GM23338 (cell line): ENCODE measurements at regions not wholly inside any gene's neighbourhood (a gene's known extent, or its start where the extent isn't known, plus 50 kb on each side); places are given as distances from the start of the nearest gene placed in this dataset.

Experiments used
- ATAC-seq: fragments of 200-7000 bp; cut with Tn5 transposase; 3 replicates; pipeline ENCODE4 v1.9.1; 2020
- DNase-seq: peaks from one replicate; pipeline ENCODE4 v3.0.0-alpha.2; 2015; ENCODE audit warnings: low spot score
- H2AFZ ChIP-seq: fragments of 200-600 bp; sonication (generic); 2 replicates; pipeline ENCODE4 v1.8.0; 2016; ENCODE audit warnings: antibody characterized with exemption, mild to moderate bottlenecking, moderate library complexity
- H3F3A ChIP-seq: fragments of 200-600 bp; sonication (generic); replicated peaks from 2 replicates; pipeline ENCODE4 v1.8.0; 2017; ENCODE audit warnings: antibody characterized with exemption, mixed run types, low read depth
- H3K27ac ChIP-seq: fragments of 200-600 bp; sonication (generic); 2 replicates; pipeline ENCODE4 v1.6.1; 2016; ENCODE audit warnings: low read depth
- H3K27me3 ChIP-seq: fragments of 200-600 bp; sonication (generic); 2 replicates; pipeline ENCODE4 v1.8.0; 2016; ENCODE audit warnings: mild to moderate bottlenecking, mixed run types, moderate library complexity; ENCODE audit not compliant: insufficient read depth
- H3K36me3 ChIP-seq: fragments of 200-600 bp; sonication (generic); 2 replicates; pipeline ENCODE4 v1.8.0; 2016; ENCODE audit warnings: mild to moderate bottlenecking; ENCODE audit not compliant: insufficient read depth
- H3K4me1 ChIP-seq: fragments of 200-600 bp; sonication (generic); 2 replicates; pipeline ENCODE4 v1.8.0; 2016; ENCODE audit warnings: mild to moderate bottlenecking, moderate library complexity; ENCODE audit not compliant: insufficient read depth
- H3K4me2 ChIP-seq: fragments of 200-600 bp; sonication (generic); 2 replicates; pipeline ENCODE4 v1.7.1; 2017; ENCODE audit warnings: mixed run types
- H3K4me3 ChIP-seq: fragments of 200-600 bp; sonication (generic); 2 replicates; pipeline ENCODE4 v1.6.1; 2016; ENCODE audit warnings: mixed run types
- H3K79me2 ChIP-seq: fragments of 200-600 bp; sonication (generic); replicated peaks from 2 replicates; pipeline ENCODE4 v1.8.0; 2017; ENCODE audit warnings: mild to moderate bottlenecking; ENCODE audit not compliant: insufficient read depth
- H3K9me2 ChIP-seq: fragments of 200-600 bp; sonication (generic); 2 replicates; pipeline ENCODE4 v1.8.0; 2017; ENCODE audit not compliant: insufficient read depth
- H4K20me1 ChIP-seq: fragments of 200-600 bp; sonication (generic); replicated peaks from 2 replicates; pipeline ENCODE4 v1.8.0; 2017; ENCODE audit warnings: mild to moderate bottlenecking; ENCODE audit not compliant: insufficient read depth
- H3K27ac Mint-ChIP-seq: 2 replicates; pipeline ENCODE4 v1.8.0; 2020; ENCODE audit warnings: inconsistent platforms, mild to moderate bottlenecking, moderate library complexity, mixed read lengths
- H3K27me3 Mint-ChIP-seq: 3 replicates; pipeline ENCODE4 v1.8.0; 2022; ENCODE audit warnings: low read depth, mild to moderate bottlenecking, moderate library complexity, mixed read lengths, inconsistent platforms; ENCODE audit not compliant: insufficient read depth, poor library complexity
- H3K36me3 Mint-ChIP-seq: 3 replicates; pipeline ENCODE4 v1.8.0; 2021; ENCODE audit warnings: low read depth, mild to moderate bottlenecking, inconsistent platforms, moderate library complexity, mixed read lengths
- H3K4me1 Mint-ChIP-seq: 3 replicates; pipeline ENCODE4 v1.8.0; 2020; ENCODE audit warnings: mild to moderate bottlenecking, inconsistent platforms, mixed read lengths
- H3K4me3 Mint-ChIP-seq: 3 replicates; pipeline ENCODE4 v1.8.0; 2021; ENCODE audit warnings: moderate library complexity, mild to moderate bottlenecking, inconsistent platforms, mixed read lengths
- H3K9me3 Mint-ChIP-seq: 3 replicates; pipeline ENCODE4 v1.8.0; 2020; ENCODE audit warnings: moderate library complexity, mild to moderate bottlenecking, inconsistent platforms, mixed read lengths
- EZH2 ChIP-seq: fragments of 200-600 bp; sonication (generic); IDR thresholded peaks from one replicate; pipeline ENCODE4 v1.8.0; 2017; ENCODE audit warnings: antibody characterized with exemption, mild to moderate bottlenecking, low read depth; ENCODE audit not compliant: unreplicated experiment
- EZH2phosphoT487 ChIP-seq: fragments of 200-600 bp; sonication (generic); IDR thresholded peaks from one replicate; pipeline ENCODE4 v1.8.1; 2018; ENCODE audit warnings: antibody characterized with exemption; ENCODE audit not compliant: unreplicated experiment
- JUNB ChIP-seq: IDR thresholded peaks from one replicate; pipeline ENCODE4 v1.6.1; 2016; ENCODE audit warnings: antibody characterized with exemption; ENCODE audit not compliant: unreplicated experiment
- NANOG ChIP-seq: IDR thresholded peaks from 2 replicates; pipeline ENCODE4 v1.6.1; 2016; ENCODE audit warnings: antibody characterized with exemption, borderline replicate concordance
- POLR2AphosphoS5 ChIP-seq: IDR thresholded peaks from 2 replicates; pipeline ENCODE4 v1.6.1; 2016; ENCODE audit warnings: antibody characterized with exemption, low read depth
- STAT1 ChIP-seq: IDR thresholded peaks from one replicate; pipeline ENCODE4 v1.6.1; 2016; ENCODE audit warnings: antibody characterized with exemption; ENCODE audit not compliant: unreplicated experiment
- ZNF114 ChIP-seq: fragments of 250-450 bp; sonication (Bioruptor Pico); IDR thresholded peaks from 2 replicates; pipeline ENCODE4 v1.5.0; 2020; ENCODE audit warnings: mild to moderate bottlenecking, moderate library complexity
- ZNF331 ChIP-seq: fragments of 250-450 bp; sonication (Bioruptor Pico); IDR thresholded peaks from 2 replicates; pipeline ENCODE4 v1.5.0; 2020; ENCODE audit warnings: low read depth, mild to moderate bottlenecking, moderate library complexity
- TF ChIP-seq, protein P1 (sequence below): fragments of 250-450 bp; sonication (Bioruptor Pico); IDR thresholded peaks from 2 replicates; pipeline ENCODE4 v1.5.0; 2020; ENCODE audit warnings: mild to moderate bottlenecking, moderate library complexity
- TF ChIP-seq, protein P2 (sequence below): IDR thresholded peaks from 2 replicates; pipeline ENCODE4 v1.6.1; 2016; ENCODE audit warnings: antibody characterized with exemption
- TF ChIP-seq, protein P3 (sequence below), 2 experiments: fragments of 200-600 bp in 1 of 2; sonication (generic) in 1 of 2; conservative IDR thresholded peaks; 2 replicates each; pipeline versions ENCODE4 v1.5.1 to v1.6.1; 2016 to 2017; ENCODE audit warnings: antibody characterized with exemption in 2 of 2, low read depth in 2 of 2, mild to moderate bottlenecking in 2 of 2, moderate library complexity in 1 of 2
- TF ChIP-seq, protein P4 (sequence below): IDR thresholded peaks from one replicate; pipeline ENCODE4 v1.6.1; 2018; ENCODE audit warnings: antibody characterized with exemption; ENCODE audit not compliant: unreplicated experiment

DNA sequence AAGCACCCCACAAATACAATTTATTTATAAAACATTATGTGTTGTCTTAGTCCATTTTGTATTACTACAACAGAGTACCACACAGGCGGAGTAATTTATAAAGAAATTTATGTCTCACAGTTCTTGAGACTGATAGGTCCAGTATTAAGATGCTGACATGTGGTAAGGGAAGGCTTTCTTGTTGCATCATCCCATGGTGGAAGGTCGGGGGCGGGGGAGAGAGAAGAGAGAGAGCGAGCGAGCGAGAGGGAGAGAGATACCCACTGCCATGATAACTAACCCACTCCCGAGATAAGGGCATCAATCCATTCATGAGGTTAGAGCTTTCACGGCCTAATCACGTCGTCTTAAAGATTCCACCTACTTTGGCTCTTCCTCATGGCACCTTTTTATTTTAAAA, 117.8 kb downstream of the KCNJ12 start (continued):
- TF ChIP-seq STAT1 (no peak), NANOG (no peak), EZH2 (no peak)

- Mint-ChIP-seq H3K36me3 (no peaks in the 10 kb centered on the region; the same call in 2 of the 3 replicates), H3K9me3 (no peaks in the 10 kb centered on the region), H3K4me1 (peaks cover 25% of the 10 kb centered on the region), H3K27ac (no peak overlapping the region), H3K4me3 (no peak overlapping the region), H3K27me3 (peaks cover 2% of the 10 kb centered on the region)
- Histone ChIP-seq H2AFZ (no peak overlapping the region), H3K4me3 (no peak overlapping the region), H3K9me2 (no peaks in the 10 kb centered on the region), H3K27me3 (no peaks in the 10 kb centered on the region), H3K27ac (no peak overlapping the region), H3K36me3 (no peaks in the 10 kb centered on the region), H3K4me1 (peaks cover 10% of the 10 kb centered on the region), H3F3A (no peaks in the 10 kb centered on the region), H3K4me2 (no peak overlapping the region), H4K20me1 (no peaks in the 10 kb centered on the region), H3K79me2 (no peaks in the 10 kb centered on the region)
- no peak for ATAC-seq
- TF ChIP-seq, protein P1, sequence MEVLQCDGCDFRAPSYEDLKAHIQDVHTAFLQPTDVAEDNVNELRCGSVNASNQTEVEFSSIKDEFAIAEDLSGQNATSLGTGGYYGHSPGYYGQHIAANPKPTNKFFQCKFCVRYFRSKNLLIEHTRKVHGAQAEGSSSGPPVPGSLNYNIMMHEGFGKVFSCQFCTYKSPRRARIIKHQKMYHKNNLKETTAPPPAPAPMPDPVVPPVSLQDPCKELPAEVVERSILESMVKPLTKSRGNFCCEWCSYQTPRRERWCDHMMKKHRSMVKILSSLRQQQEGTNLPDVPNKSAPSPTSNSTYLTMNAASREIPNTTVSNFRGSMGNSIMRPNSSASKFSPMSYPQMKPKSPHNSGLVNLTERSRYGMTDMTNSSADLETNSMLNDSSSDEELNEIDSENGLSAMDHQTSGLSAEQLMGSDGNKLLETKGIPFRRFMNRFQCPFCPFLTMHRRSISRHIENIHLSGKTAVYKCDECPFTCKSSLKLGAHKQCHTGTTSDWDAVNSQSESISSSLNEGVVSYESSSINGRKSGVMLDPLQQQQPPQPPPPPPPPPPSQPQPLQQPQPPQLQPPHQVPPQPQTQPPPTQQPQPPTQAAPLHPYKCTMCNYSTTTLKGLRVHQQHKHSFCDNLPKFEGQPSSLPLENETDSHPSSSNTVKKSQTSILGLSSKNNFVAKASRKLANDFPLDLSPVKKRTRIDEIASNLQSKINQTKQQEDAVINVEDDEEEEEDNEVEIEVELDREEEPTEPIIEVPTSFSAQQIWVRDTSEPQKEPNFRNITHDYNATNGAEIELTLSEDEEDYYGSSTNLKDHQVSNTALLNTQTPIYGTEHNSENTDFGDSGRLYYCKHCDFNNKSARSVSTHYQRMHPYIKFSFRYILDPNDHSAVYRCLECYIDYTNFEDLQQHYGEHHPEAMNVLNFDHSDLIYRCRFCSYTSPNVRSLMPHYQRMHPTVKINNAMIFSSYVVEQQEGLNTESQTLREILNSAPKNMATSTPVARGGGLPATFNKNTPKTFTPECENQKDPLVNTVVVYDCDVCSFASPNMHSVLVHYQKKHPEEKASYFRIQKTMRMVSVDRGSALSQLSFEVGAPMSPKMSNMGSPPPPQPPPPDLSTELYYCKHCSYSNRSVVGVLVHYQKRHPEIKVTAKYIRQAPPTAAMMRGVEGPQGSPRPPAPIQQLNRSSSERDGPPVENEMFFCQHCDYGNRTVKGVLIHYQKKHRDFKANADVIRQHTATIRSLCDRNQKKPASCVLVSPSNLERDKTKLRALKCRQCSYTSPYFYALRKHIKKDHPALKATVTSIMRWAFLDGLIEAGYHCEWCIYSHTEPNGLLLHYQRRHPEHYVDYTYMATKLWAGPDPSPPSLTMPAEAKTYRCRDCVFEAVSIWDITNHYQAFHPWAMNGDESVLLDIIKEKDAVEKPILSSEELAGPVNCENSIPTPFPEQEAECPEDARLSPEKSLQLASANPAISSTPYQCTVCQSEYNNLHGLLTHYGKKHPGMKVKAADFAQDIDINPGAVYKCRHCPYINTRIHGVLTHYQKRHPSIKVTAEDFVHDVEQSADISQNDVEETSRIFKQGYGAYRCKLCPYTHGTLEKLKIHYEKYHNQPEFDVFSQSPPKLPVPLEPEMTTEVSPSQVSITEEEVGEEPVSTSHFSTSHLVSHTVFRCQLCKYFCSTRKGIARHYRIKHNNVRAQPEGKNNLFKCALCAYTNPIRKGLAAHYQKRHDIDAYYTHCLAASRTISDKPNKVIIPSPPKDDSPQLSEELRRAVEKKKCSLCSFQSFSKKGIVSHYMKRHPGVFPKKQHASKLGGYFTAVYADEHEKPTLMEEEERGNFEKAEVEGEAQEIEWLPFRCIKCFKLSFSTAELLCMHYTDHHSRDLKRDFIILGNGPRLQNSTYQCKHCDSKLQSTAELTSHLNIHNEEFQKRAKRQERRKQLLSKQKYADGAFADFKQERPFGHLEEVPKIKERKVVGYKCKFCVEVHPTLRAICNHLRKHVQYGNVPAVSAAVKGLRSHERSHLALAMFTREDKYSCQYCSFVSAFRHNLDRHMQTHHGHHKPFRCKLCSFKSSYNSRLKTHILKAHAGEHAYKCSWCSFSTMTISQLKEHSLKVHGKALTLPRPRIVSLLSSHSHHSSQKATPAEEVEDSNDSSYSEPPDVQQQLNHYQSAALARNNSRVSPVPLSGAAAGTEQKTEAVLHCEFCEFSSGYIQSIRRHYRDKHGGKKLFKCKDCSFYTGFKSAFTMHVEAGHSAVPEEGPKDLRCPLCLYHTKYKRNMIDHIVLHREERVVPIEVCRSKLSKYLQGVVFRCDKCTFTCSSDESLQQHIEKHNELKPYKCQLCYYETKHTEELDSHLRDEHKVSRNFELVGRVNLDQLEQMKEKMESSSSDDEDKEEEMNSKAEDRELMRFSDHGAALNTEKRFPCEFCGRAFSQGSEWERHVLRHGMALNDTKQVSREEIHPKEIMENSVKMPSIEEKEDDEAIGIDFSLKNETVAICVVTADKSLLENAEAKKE (CRISPR knock-in tag), result no peak
- no peak for TF ChIP-seq ZNF114 (CRISPR knock-in tag)
- no peak for TF ChIP-seq ZNF331 (CRISPR knock-in tag)
- no peak for TF ChIP-seq JUNB
- TF ChIP-seq, protein P2, sequence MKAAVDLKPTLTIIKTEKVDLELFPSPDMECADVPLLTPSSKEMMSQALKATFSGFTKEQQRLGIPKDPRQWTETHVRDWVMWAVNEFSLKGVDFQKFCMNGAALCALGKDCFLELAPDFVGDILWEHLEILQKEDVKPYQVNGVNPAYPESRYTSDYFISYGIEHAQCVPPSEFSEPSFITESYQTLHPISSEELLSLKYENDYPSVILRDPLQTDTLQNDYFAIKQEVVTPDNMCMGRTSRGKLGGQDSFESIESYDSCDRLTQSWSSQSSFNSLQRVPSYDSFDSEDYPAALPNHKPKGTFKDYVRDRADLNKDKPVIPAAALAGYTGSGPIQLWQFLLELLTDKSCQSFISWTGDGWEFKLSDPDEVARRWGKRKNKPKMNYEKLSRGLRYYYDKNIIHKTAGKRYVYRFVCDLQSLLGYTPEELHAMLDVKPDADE, result no peak
- TF ChIP-seq, protein P3, sequence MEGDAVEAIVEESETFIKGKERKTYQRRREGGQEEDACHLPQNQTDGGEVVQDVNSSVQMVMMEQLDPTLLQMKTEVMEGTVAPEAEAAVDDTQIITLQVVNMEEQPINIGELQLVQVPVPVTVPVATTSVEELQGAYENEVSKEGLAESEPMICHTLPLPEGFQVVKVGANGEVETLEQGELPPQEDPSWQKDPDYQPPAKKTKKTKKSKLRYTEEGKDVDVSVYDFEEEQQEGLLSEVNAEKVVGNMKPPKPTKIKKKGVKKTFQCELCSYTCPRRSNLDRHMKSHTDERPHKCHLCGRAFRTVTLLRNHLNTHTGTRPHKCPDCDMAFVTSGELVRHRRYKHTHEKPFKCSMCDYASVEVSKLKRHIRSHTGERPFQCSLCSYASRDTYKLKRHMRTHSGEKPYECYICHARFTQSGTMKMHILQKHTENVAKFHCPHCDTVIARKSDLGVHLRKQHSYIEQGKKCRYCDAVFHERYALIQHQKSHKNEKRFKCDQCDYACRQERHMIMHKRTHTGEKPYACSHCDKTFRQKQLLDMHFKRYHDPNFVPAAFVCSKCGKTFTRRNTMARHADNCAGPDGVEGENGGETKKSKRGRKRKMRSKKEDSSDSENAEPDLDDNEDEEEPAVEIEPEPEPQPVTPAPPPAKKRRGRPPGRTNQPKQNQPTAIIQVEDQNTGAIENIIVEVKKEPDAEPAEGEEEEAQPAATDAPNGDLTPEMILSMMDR (conservative IDR thresholded peaks at IDR 0.05; ENCODE audit: low read depth in 2 of 2), result no peak
- no peak for TF ChIP-seq POLR2AphosphoS5
- TF ChIP-seq EZH2phosphoT487, result no peak
- TF ChIP-seq, protein P4, sequence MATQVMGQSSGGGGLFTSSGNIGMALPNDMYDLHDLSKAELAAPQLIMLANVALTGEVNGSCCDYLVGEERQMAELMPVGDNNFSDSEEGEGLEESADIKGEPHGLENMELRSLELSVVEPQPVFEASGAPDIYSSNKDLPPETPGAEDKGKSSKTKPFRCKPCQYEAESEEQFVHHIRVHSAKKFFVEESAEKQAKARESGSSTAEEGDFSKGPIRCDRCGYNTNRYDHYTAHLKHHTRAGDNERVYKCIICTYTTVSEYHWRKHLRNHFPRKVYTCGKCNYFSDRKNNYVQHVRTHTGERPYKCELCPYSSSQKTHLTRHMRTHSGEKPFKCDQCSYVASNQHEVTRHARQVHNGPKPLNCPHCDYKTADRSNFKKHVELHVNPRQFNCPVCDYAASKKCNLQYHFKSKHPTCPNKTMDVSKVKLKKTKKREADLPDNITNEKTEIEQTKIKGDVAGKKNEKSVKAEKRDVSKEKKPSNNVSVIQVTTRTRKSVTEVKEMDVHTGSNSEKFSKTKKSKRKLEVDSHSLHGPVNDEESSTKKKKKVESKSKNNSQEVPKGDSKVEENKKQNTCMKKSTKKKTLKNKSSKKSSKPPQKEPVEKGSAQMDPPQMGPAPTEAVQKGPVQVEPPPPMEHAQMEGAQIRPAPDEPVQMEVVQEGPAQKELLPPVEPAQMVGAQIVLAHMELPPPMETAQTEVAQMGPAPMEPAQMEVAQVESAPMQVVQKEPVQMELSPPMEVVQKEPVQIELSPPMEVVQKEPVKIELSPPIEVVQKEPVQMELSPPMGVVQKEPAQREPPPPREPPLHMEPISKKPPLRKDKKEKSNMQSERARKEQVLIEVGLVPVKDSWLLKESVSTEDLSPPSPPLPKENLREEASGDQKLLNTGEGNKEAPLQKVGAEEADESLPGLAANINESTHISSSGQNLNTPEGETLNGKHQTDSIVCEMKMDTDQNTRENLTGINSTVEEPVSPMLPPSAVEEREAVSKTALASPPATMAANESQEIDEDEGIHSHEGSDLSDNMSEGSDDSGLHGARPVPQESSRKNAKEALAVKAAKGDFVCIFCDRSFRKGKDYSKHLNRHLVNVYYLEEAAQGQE, result no peak
- no peak for DNase-seq
Observed at GRCh38 chr17:21495281-21495680, 119.1 kb downstream of the KCNJ12 start.
